ENCODE measurements at regions not wholly inside any gene's neighbourhood (a gene's known extent, or its start where the extent isn't known, plus 50 kb on each side); places are given as distances from the start of the nearest gene placed in this dataset.

- no CpG with 5 or more reads among the region's 2 CpGs for WGBS, 2 experiments (ENCODE audit: extremely low coverage in 2 of 2, insufficient read length in 1 of 2)
- CTCF ChIA-PET: no interaction called here
- POLR2A ChIA-PET (ENCODE audit: unreplicated experiment): no interaction called here
These were observed 121.1 kb upstream of the ST6GALNAC5 start for GRCh38 chr1:76746206-76746605.

More at GRCh38 chr1:76746206-76746605, 121.1 kb upstream of the ST6GALNAC5 start:
- DNase-seq: no peak
- ATAC-seq (ENCODE audit: low read depth): no peak
- Histone ChIP-seq H4K8ac (ENCODE audit: low read depth in 2 of 2, low read length in 2 of 2) (no peak overlapping the region), H3K18ac (ENCODE audit: low read depth, low read length) (no peak overlapping the region), H3K14ac (replicated peaks; ENCODE audit: low read depth, low read length) (no peak overlapping the region), H3K79me1 (ENCODE audit: low read depth in 1 of 2, low read length in 2 of 2) (no peaks in the 10 kb centered on the region), H2AFZ (replicated peaks; ENCODE audit: low read length, poor library complexity) (no peak overlapping the region), H2BK20ac (ENCODE audit: low read depth, low read length) (no peak overlapping the region), H3K4me3 (ENCODE audit: insufficient read depth, low read depth, low read length) (no peak overlapping the region), H2BK120ac (ENCODE audit: low read depth, low read length) (no peak overlapping the region), H2BK5ac (ENCODE audit: low read depth, low read length, poor library complexity, severe bottlenecking) (no peak overlapping the region), H2BK15ac (ENCODE audit: low read depth, low read length) (no peak overlapping the region), H3K27me3 (ENCODE audit: control insufficient read depth, insufficient read depth, low read length) (no peaks in the 10 kb centered on the region), H3K4ac (ENCODE audit: low read depth, low read length) (no peak overlapping the region), H3K9me3 (ENCODE audit: control insufficient read depth, insufficient read depth, low read length) (no peaks in the 10 kb centered on the region), H4K5ac (ENCODE audit: low read depth, low read length) (no peak overlapping the region), H3K27ac (ENCODE audit: insufficient read depth, low read length) (no peak overlapping the region), H3K4me2 (ENCODE audit: low read depth, low read length) (no peak overlapping the region), H3K9ac (ENCODE audit: low read depth, low read length) (no peak overlapping the region), H4K20me1 (ENCODE audit: insufficient read depth, low read length) (no peaks in the 10 kb centered on the region), H2AK5ac (ENCODE audit: low read depth, low read length) (no peak overlapping the region), H3K4me1 (ENCODE audit: control insufficient read depth, insufficient read depth, low read length) (no peaks in the 10 kb centered on the region), H3K56ac (ENCODE audit: extremely low read depth, insufficient read depth, low read length) (no peak overlapping the region), H4K91ac (ENCODE audit: insufficient read depth, low read depth, low read length) (no peak overlapping the region), H3K9me1 (ENCODE audit: insufficient read depth, low read length) (no peaks in the 10 kb centered on the region), H3K23ac (ENCODE audit: low read depth, low read length) (no peak overlapping the region), H3K36me3 (ENCODE audit: control insufficient read depth, insufficient read depth, low read length) (no peaks in the 10 kb centered on the region), H2AK9ac (replicated peaks; ENCODE audit: low read depth, low read length, poor library complexity) (no peak overlapping the region)
- intact Hi-C loops (cut with micrococcal nuclease): no loop called here
- TF ChIP-seq CHD1 (IDR thresholded peaks at IDR 0.05; ENCODE audit: low read depth, low read length) (no peak), BHLHE40 (IDR thresholded peaks at IDR 0.05; ENCODE audit: low read depth, low read length) (no peak), NFE2L2 (IDR thresholded peaks at IDR 0.05; ENCODE audit: low read depth, low read length) (no peak), MXI1 (IDR thresholded peaks at IDR 0.05; ENCODE audit: borderline replicate concordance, low read depth, low read length) (no peak), ELK1 (IDR thresholded peaks at IDR 0.05; ENCODE audit: borderline replicate concordance, low read depth, low read length) (no peak), SMC3 (IDR thresholded peaks at IDR 0.05; ENCODE audit: low read depth, low read length) (no peak), RAD21 (IDR thresholded peaks at IDR 0.05; ENCODE audit: low read length) (no peak), CEBPB (IDR thresholded peaks at IDR 0.05; ENCODE audit: low read depth, low read length) (no peak)
- BruUV-seq (replicated peaks): no TSS peak
- dilution Hi-C loops (cut with HindIII; ENCODE audit: low sequenced_read_pairs, unreplicated experiment): no loop called here
- in situ Hi-C loops (cut with MboI; ENCODE audit: low sequenced_read_pairs): no loop called here

Measured in IMR-90 (cell line).